IPS DF 6.9 (cell line): ENCODE measurements at regions not wholly inside any gene's neighbourhood (a gene's known extent, or its start where the extent isn't known, plus 50 kb on each side); places are given as distances from the start of the nearest gene placed in this dataset.
"Not testable (repeated sequence)": the region's sequence is repeated elsewhere in the genome, so short reads cannot be mapped to it uniquely, and the experiment has no call there.

Experiments used
- DNase-seq: peaks from one replicate; pipeline ENCODE4 v3.0.0-alpha.2; 2013; ENCODE audit warnings: low read depth, low spot score
- H3K27ac ChIP-seq: one replicate; pipeline ENCODE4 v1.5.1; 2013; ENCODE audit warnings: low read length, control low read depth
- H3K27me3 ChIP-seq: 2 replicates; pipeline ENCODE4 v1.6.1; 2013; ENCODE audit warnings: mild to moderate bottlenecking, low read length; ENCODE audit not compliant: control insufficient read depth, insufficient read depth
- H3K36me3 ChIP-seq: 2 replicates; pipeline ENCODE4 v1.6.1; 2013; ENCODE audit warnings: low read length; ENCODE audit not compliant: control insufficient read depth, insufficient read depth
- H3K4me1 ChIP-seq: 2 replicates; pipeline ENCODE4 v1.6.1; 2013; ENCODE audit warnings: low read length; ENCODE audit not compliant: control insufficient read depth, insufficient read depth
- H3K4me3 ChIP-seq: 2 replicates; pipeline ENCODE4 v1.5.1; 2013; ENCODE audit warnings: mild to moderate bottlenecking, low read length
- H3K9me3 ChIP-seq: 2 replicates; pipeline ENCODE4 v1.6.1; 2013; ENCODE audit warnings: low read length, inconsistent platforms; ENCODE audit not compliant: control insufficient read depth, insufficient read depth
- WGBS: extraction: QIAGEN DNeasy Blood & Tissue Kit; methylation state at CpG from one replicate; pipeline ENCODE4 v1.1.7; 2013; ENCODE audit warnings: mixed read lengths, missing lambda C conversion rate; ENCODE audit not compliant: insufficient read length, insufficient coverage; 5-methylcytosine and 5-hydroxymethylcytosine counted together

DNA sequence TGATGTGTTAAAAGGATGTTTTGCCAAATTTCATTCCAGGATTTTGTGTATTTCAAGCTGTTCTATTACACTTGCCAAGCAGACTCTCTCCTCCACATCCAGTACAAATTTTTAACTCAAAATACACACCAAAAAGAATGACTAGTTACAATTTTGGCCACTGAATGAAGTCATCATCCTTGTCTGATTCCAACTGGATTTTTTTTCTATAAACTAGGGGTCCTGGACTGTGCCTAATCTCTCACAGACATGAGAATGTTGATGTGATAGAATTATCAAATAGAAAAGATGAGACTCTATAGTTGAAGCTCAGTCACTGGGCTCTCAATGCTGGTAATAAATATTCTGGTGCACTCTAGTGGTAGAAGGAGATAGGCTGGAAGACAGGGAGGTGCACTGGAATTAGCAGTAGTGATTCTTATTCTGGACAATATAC lies 85.8 kb downstream of the FANCF start:
- Histone ChIP-seq H3K4me3 (no peak overlapping the region), H3K4me1 (no peaks in the 10 kb centered on the region), H3K27ac (no peak overlapping the region), H3K27me3 (no peaks in the 10 kb centered on the region), H3K36me3 (no peaks in the 10 kb centered on the region), H3K9me3 (no peaks in the 10 kb centered on the region)
- no peak for DNase-seq

DNA sequence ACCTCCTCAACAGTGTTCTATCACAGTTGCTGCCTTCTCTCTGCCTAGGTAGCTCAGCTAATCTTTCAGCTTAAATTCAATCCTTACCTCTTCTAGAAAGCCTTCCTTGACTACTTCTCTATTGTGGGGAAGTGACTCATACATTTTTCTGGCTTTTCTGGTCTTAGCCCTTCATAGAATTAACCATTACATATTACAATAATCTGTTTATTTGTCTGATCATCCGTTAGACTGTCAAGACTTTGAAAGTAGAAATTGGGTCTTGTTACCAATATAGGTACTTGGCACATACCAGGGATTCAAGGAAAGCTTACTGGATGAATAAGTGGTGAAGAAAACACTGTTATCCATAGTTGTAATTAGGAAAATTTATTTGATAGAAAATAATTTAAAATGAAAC lies 89.6 kb downstream of the FANCF start:
- Histone ChIP-seq H3K4me3 (no peak overlapping the region), H3K27me3 (no peaks in the 10 kb centered on the region), H3K9me3 (no peaks in the 10 kb centered on the region), H3K27ac (no peak overlapping the region), H3K4me1 (no peaks in the 10 kb centered on the region), H3K36me3 (no peaks in the 10 kb centered on the region)
- no peak for DNase-seq
- WGBS, result no CpG with 5 or more reads among the region's 1 CpG

DNA sequence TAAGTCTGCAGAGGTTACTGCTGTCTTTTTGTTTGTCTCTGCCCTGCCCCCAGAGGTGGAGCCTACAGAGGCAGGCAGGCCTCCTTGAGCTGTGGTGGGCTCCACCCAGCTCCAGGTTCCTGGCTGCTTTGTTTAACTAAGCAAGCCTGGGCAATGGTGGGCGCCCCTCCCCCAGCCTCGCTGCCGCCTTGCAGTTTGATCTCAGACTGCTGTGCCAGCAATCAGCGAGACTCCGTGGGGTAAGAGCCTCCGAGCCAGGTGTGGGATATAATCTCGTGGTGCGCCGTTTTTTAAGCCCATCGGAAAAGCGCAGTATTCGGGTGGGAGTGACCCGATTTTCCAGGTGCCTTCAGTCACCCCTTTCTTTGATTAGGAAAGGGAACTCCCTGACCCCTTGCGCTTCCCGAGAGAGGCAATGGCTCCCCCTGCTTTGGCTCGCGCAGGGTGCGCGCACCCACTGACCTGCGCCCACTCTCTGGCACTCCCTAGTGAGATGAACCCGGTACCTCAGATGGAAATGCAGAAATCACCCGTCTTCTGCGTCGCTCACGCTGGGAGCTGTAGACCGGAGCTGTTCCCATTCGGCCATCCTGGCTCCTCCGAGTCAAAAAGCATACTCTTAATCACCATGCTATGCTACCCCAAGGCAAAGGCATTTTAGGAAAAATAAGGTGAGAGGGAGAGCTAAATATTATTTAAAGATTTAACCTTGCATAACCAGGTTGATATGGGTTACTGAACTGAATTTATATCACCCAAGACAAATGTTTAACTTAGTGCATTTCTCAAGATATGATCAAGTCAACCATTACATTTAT lies 96.8 kb downstream of the FANCF start:
- not testable (repeated sequence) for H3K27ac ChIP-seq, H3K9me3 ChIP-seq, H3K36me3 ChIP-seq, H3K4me1 ChIP-seq, H3K27me3 ChIP-seq, DNase-seq
- no CpG with 5 or more reads among the region's 28 CpGs for WGBS
- peak overlapping the region; percentile 67; the same call in 1 of the 2 replicates for H3K4me3 ChIP-seq

DNA sequence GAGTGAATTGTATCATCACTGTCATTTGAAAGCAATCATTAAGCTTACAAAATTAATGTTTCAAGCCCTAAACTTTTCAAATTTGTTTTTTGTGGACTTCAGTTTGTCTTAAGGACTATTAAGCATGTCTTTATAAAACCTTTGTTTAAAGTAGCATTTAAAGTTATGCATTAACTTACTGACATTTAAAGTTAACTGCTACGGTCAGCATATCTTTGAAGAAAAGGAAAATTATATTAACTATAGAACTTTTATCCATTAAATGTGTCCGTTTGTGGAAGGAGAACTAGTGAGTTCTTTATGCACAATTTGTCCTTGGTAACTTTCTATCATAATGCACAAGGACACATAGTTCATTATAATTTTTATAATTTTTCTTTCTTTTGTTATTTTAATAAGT lies 103.4 kb downstream of the FANCF start:
- no CpG with 5 or more reads among the region's 2 CpGs for WGBS
- Histone ChIP-seq H3K27ac (no peak overlapping the region), H3K36me3 (no peaks in the 10 kb centered on the region), H3K4me1 (no peaks in the 10 kb centered on the region), H3K4me3 (no peak overlapping the region), H3K9me3 (no peaks in the 10 kb centered on the region), H3K27me3 (no peaks in the 10 kb centered on the region)
- no peak for DNase-seq

DNA sequence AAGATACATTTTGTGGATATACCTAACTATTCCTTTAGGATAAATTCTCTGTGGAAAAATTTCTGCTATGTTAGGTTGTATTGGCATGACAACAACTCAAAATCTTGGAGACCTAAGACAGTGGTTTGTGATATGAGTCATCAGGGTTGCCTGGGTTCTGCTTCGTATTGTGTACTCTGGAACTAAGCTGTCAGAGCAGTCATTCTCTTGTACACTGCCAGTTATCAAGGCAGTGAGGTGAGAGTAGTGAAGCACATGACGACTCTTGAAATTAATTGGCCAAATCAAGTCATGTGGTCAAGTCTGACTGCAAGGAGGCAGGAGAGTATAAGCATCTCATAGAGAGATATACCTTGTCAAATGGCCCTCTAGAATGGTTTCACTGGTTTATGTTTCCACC lies 104.4 kb downstream of the FANCF start:
- H3K27ac ChIP-seq, result no peak overlapping the region
- DNase-seq, result no peak
- WGBS, result no CpG with 5 or more reads among the region's 2 CpGs

DNA sequence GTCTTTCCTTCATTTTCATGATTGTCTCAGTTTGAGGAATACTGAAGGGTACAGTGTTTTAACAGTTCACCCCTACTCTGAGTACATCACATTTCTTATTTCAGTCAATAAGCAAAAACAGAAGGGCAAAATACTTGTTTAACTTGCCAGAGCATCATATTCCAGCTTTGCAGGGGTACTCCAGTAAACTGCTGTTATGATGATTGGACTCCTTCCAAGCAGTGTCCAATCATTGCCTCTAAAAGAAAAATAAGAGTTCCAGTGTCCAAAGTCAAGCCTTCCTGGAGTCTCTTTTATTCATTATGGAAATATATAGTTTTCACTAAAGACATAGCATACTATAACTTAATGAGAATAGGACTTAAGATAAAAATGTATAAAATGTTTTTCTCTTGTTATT lies 105.1 kb downstream of the FANCF start:
- Histone ChIP-seq H3K4me3 (no peak overlapping the region), H3K36me3 (no peaks in the 10 kb centered on the region), H3K4me1 (no peaks in the 10 kb centered on the region), H3K27ac (no peak overlapping the region), H3K27me3 (no peaks in the 10 kb centered on the region), H3K9me3 (no peaks in the 10 kb centered on the region)
- no peak for DNase-seq

More for the DNA sequence above, 104.4 kb downstream of the FANCF start:
- H3K36me3 ChIP-seq, result no peaks in the 10 kb centered on the region
- no peaks in the 10 kb centered on the region for H3K9me3 ChIP-seq
- no peaks in the 10 kb centered on the region for H3K27me3 ChIP-seq
- H3K4me1 ChIP-seq, result no peaks in the 10 kb centered on the region
- no peak overlapping the region for H3K4me3 ChIP-seq

- H3K9me3 ChIP-seq, H3K27ac ChIP-seq, H3K4me1 ChIP-seq, H3K36me3 ChIP-seq, H3K4me3 ChIP-seq, H3K27me3 ChIP-seq, DNase-seq: not testable (repeated sequence)
- WGBS, result no CpG with 5 or more reads among the region's 2 CpGs
Observed at GRCh38 chr11:22518344-22518743, 107.3 kb downstream of the FANCF start.

DNA sequence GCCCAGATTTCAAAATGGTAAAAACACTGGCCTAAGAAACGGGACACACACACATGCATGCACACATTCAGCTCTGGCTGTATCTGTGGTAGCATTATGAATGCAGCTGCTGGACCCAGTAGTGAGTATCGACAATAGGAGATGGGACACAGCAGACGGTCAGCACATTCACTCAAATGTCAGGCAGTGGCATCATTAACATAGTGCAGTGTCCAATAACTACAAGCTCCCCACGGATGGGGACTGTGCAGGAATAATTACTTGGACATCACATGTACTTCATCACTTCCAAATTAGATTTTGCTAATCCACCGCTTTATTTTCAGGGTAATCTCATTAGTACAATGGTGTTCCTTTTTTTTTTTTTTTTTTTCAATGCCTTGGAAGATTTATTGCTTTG lies 109.5 kb downstream of the FANCF start:
- Histone ChIP-seq H3K4me3 (no peak overlapping the region), H3K36me3 (no peaks in the 10 kb centered on the region), H3K4me1 (no peaks in the 10 kb centered on the region), H3K9me3 (no peaks in the 10 kb centered on the region), H3K27ac (no peak overlapping the region), H3K27me3 (no peaks in the 10 kb centered on the region)
- no peak for DNase-seq
- WGBS, result no CpG with 5 or more reads among the region's 5 CpGs

DNA sequence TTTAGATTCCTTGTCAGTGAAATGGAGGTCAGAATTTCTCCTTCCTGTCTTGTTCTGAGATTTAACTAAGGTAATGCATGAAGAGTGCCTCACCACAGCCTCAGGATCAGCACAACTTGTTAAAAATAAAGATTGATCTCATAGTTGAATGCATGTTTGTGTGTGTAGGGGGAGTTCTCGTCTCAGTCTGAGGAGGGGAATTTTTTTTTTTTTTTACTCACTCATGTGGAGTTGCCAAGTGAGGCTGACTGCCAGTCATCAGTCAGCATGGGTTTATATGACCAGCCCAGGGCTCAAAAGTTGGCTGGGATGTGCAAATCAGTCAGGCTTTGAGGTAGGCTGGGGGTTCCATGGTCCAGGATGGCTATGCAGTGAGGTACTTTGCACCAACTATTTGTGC lies 113.2 kb downstream of the FANCF start:
- Histone ChIP-seq H3K36me3 (no peaks in the 10 kb centered on the region), H3K9me3 (no peaks in the 10 kb centered on the region), H3K4me1 (no peaks in the 10 kb centered on the region), H3K27me3 (no peaks in the 10 kb centered on the region), H3K4me3 (no peak overlapping the region), H3K27ac (no peak overlapping the region)
- no CpG with 5 or more reads among the region's 1 CpG for WGBS
- DNase-seq, result no peak

DNA sequence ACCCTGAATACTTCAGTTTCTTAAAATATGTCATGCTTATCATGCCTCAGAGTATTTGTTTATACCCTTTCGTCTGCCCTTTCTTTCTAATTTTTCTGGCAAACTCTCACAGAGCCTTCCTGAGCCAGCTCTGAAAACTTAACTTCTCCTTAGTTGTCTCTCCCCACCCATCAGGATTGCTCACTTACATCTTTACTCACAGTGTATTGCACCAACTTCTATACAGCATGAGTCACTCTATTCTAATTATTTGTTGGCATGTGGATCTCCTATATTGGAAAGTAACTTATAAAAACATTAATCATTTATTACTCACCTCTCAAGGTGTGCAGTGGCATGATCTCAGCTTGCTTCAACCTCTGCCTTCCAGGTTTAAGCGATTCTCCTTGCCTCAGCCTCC lies 114.9 kb downstream of the FANCF start:
- Histone ChIP-seq H3K4me1 (no peaks in the 10 kb centered on the region), H3K4me3 (no peak overlapping the region), H3K27me3 (no peaks in the 10 kb centered on the region), H3K36me3 (no peaks in the 10 kb centered on the region), H3K27ac (no peak overlapping the region), H3K9me3 (no peaks in the 10 kb centered on the region)
- no CpG with 5 or more reads among the region's 2 CpGs for WGBS
- no peak for DNase-seq

DNA sequence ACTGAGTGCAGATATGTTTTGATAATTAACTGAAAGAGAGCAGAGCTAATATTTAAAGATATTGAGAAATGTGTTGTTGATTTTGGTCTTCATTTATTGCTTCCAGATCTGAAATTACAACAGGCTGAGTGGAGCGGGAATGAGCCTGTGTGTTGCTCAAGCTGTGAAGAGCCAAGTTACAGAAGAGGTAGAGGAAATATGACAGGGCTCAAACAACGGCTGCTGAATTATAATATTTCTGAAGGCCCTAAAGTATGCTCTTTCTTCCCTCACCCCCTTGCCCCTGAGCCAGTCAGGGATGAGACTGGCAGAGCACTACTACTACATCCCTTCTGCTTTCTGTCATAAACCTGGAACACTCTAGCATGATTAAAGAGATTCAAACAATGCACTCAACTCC lies 115.6 kb downstream of the FANCF start:
- DNase-seq, result no peak
- no CpG with 5 or more reads among the region's 2 CpGs for WGBS
- H3K4me3 ChIP-seq, result no peak overlapping the region
- no peaks in the 10 kb centered on the region for H3K4me1 ChIP-seq
- no peaks in the 10 kb centered on the region for H3K36me3 ChIP-seq
- no peaks in the 10 kb centered on the region for H3K9me3 ChIP-seq
- no peak overlapping the region for H3K27ac ChIP-seq
- no peaks in the 10 kb centered on the region for H3K27me3 ChIP-seq
